BJ (cell line): ENCODE measurements at regions not wholly inside any gene's neighbourhood (a gene's known extent, or its start where the extent isn't known, plus 50 kb on each side); places are given as distances from the start of the nearest gene placed in this dataset.

Experiments
- CTCF ChIA-PET: fragments of 350-600 bp; formaldehyde crosslinking; extraction: SDS; loops from one replicate; lab custom pipeline; 2021; ENCODE audit warnings: antibody characterized with exemption, inconsistent platforms; lab: Yijun Ruan, JAX
- POLR2A ChIA-PET: fragments of 300-600 bp; sonication (Branson Sonifier 250); formaldehyde crosslinking; extraction: SDS; loops from one replicate; lab custom pipeline; 2021; ENCODE audit warnings: antibody characterized with exemption; lab: Charles Lee
- DNase-seq: peaks from one replicate; pipeline ENCODE4 v3.0.0-alpha.2; 2011; ENCODE audit warnings: low read depth
- H3K27me3 ChIP-seq: 2 replicates; pipeline ENCODE4 v1.6.0; 2011; ENCODE audit warnings: low read length; ENCODE audit not compliant: control insufficient read depth, insufficient read depth
- H3K36me3 ChIP-seq: 2 replicates; pipeline ENCODE4 v1.5.1; 2011; ENCODE audit warnings: low read length; ENCODE audit not compliant: control insufficient read depth, insufficient read depth
- H3K4me3 ChIP-seq: 2 replicates; pipeline ENCODE4 v1.5.1; 2011; ENCODE audit warnings: low read depth, mild to moderate bottlenecking, control low read depth, low read length
- TF ChIP-seq, protein P1 (sequence below): IDR thresholded peaks from 2 replicates; pipeline ENCODE4 v1.5.1; 2011; ENCODE audit warnings: low read depth, mild to moderate bottlenecking, control low read depth, inconsistent platforms, low read length, moderate library complexity; ENCODE audit not compliant: insufficient read depth

DNA sequence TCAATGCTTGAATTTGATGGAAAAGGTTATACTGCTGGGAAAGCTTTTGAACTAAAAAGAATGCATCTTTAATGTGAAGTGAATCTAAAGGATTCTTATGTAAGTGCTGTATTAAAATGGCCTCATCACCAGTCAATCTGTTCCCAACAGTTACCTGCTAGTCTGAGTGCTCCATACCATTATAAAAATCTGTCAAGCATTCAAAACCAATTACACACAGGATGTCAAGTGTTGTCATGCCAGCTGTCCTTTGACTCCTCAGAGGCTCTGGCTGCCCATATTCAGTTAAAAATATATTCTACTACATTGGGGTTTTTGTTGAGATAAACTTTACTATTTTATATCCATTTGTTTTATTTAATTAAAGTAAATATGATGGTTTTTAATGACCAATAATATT is 1587.7 kb downstream of the AMY1C start:
- H3K36me3 ChIP-seq: no peaks in the 10 kb centered on the region
- H3K27me3 ChIP-seq: no peaks in the 10 kb centered on the region
- ChIA-PET POLR2A (no interaction called here), CTCF (no interaction called here)
- no peak for DNase-seq
- no peak overlapping the region for H3K4me3 ChIP-seq
- TF ChIP-seq, protein P1, sequence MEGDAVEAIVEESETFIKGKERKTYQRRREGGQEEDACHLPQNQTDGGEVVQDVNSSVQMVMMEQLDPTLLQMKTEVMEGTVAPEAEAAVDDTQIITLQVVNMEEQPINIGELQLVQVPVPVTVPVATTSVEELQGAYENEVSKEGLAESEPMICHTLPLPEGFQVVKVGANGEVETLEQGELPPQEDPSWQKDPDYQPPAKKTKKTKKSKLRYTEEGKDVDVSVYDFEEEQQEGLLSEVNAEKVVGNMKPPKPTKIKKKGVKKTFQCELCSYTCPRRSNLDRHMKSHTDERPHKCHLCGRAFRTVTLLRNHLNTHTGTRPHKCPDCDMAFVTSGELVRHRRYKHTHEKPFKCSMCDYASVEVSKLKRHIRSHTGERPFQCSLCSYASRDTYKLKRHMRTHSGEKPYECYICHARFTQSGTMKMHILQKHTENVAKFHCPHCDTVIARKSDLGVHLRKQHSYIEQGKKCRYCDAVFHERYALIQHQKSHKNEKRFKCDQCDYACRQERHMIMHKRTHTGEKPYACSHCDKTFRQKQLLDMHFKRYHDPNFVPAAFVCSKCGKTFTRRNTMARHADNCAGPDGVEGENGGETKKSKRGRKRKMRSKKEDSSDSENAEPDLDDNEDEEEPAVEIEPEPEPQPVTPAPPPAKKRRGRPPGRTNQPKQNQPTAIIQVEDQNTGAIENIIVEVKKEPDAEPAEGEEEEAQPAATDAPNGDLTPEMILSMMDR: no peak

DNA sequence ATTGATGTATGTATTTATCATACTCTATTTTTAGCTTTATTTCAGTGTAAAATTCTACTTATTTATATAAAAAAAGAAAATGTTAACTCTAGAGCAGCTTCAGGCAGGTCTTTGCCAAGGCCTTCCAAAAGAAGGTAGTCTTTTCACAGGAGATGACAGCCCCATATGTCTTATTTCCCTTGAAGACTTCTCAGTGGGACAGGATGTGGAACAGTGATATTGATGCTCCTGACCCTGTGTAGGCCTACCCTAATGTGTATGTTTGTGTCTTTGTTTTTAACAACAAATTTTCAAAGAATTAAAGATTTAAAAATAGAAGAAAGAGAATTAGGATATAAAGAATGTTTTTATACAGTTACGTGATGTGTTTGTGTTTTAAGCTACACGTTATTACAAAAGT is 1593.6 kb downstream of the AMY1C start:
- TF ChIP-seq, protein P1: no peak
- POLR2A ChIA-PET: no interaction called here

DNA sequence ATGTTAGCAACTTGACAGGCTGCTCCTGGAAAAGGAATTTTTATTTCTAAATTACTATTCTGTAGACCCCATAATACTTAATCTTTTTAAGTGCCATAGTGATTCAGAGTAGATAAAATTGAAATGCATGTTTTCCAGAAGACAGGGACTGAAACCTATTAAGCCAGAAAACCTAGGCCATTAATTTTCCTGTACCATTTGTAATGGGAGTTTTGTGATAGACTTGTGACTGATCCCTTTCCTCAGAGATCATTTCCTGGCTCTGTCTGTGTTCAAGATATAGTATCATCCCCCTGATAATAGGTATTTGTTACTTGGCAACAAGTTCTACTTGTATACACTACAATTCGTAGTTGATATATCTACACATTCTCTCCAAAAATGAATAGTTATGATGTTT is 1609.8 kb downstream of the AMY1C start:
- no peaks in the 10 kb centered on the region for H3K36me3 ChIP-seq
- ChIA-PET POLR2A (no interaction called here), CTCF (interaction anchor here (0.7 kb wide), 1 partner anchor 12 kb away, joined by 3 read pairs; no protein-coding TSS in a partner anchor)
- no peak overlapping the region for H3K4me3 ChIP-seq
- no peak for DNase-seq
- TF ChIP-seq, protein P1: no peak
- no peaks in the 10 kb centered on the region for H3K27me3 ChIP-seq

More for the DNA sequence above, 1593.6 kb downstream of the AMY1C start:
- no peaks in the 10 kb centered on the region for H3K27me3 ChIP-seq
- no peak overlapping the region for H3K4me3 ChIP-seq
- CTCF ChIA-PET: no interaction called here
- no peaks in the 10 kb centered on the region for H3K36me3 ChIP-seq
- no peak for DNase-seq

DNA sequence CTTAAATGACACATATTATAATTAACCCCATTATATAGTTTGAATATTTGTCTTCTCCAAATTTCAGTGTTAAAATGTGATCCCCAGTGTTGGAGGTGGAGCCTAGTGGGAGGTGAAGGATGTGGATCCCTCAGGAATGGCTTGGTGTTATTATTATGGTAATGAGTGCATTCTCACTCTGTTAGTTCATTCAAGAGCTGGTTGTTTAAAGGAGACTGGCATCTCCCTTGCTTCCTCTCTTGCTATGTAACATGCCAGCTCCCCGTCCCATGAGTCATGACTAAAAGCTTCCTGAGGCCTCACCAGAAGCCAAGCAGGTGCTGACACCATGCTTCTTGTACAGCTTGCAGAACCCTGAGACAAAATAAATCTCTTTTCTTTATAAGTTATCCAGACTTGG is 1612.7 kb downstream of the AMY1C start:
- Histone ChIP-seq H3K4me3 (no peak overlapping the region), H3K27me3 (no peaks in the 10 kb centered on the region), H3K36me3 (no peaks in the 10 kb centered on the region)
- POLR2A ChIA-PET: no interaction called here
- DNase-seq: no peak
- TF ChIP-seq, protein P1: no peak
- CTCF ChIA-PET: no interaction called here

DNA sequence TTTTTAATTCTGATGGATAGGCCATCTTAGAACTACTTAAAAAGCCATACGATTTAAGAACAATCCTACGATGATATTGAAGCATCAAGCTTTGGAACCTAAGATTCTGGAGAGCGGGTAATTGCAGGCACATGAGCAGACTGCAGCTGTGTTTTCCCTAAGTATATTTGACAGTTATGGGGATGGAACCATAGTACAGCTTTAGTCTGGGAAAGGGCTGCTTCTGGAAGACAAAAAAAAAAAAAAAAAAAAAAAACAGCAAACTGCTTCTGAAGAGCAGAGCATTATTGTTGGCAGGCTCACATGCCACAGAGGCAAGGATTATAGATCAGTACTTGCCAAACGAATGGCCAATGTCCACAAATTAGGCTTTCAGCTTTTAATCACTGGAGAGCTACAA is 1618.7 kb downstream of the AMY1C start:
- Histone ChIP-seq H3K27me3 (no peaks in the 10 kb centered on the region), H3K4me3 (no peak overlapping the region), H3K36me3 (no peaks in the 10 kb centered on the region)
- CTCF ChIA-PET: no interaction called here
- TF ChIP-seq, protein P1: no peak
- DNase-seq: no peak
- POLR2A ChIA-PET: no interaction called here
